ENCODE measurements at regions not wholly inside any gene's neighbourhood (a gene's known extent, or its start where the extent isn't known, plus 50 kb on each side); places are given as distances from the start of the nearest gene placed in this dataset.
A peak's percentile ranks its signal among the peaks of the same experiment; 100 is the strongest.
"Not testable (repeated sequence)": the region's sequence is repeated elsewhere in the genome, so short reads cannot be mapped to it uniquely, and the experiment has no call there.

GRCh38 chr4:64001229-64001898 lies 407.9 kb downstream of the TECRL start:
- peak; percentile 3 for DNase-seq

- DNase-seq = no peak
These were observed 409.0 kb downstream of the TECRL start for GRCh38 chr4:64000241-64000640.

- DNase-seq = no peak
These were observed 423.0 kb downstream of the TECRL start for GRCh38 chr4:63986253-63986652.

GRCh38 chr4:63983224-63983623 lies 426.0 kb downstream of the TECRL start:
- DNase-seq = no peak

GRCh38 chr4:63965875-63966274 lies 443.4 kb downstream of the TECRL start:
- no peak for DNase-seq

GRCh38 chr4:63942706-63943286 lies 466.5 kb downstream of the TECRL start:
- not testable (repeated sequence) for DNase-seq

- DNase-seq = no peak
These were observed 471.3 kb downstream of the TECRL start for GRCh38 chr4:63937961-63938360.

- DNase-seq = no peak
These were observed 487.1 kb downstream of the TECRL start for GRCh38 chr4:63922146-63922545.

- no peak for DNase-seq
These were observed 487.7 kb downstream of the TECRL start for GRCh38 chr4:63921561-63921960.

GRCh38 chr4:63919636-63920365 lies 489.4 kb downstream of the TECRL start:
- no peak for DNase-seq

GRCh38 chr4:63906660-63907183 lies 502.5 kb downstream of the TECRL start:
- no peak for DNase-seq

GRCh38 chr4:63904201-63904600 lies 505.0 kb downstream of the TECRL start:
- DNase-seq = no peak

GRCh38 chr4:63901304-63901703 lies 507.9 kb downstream of the TECRL start:
- no peak for DNase-seq

- DNase-seq = no peak
These were observed 510.3 kb downstream of the TECRL start for GRCh38 chr4:63898961-63899360.

GRCh38 chr4:63894161-63894560 lies 515.1 kb downstream of the TECRL start:
- DNase-seq = no peak

GRCh38 chr4:63869370-63869769 lies 539.9 kb downstream of the TECRL start:
- no peak for DNase-seq

- DNase-seq = no peak
These were observed 557.8 kb downstream of the TECRL start for GRCh38 chr4:63851496-63851895.

- DNase-seq = no peak
These were observed 568.0 kb downstream of the TECRL start for GRCh38 chr4:63841266-63841665.

- no peak for DNase-seq
These were observed 577.6 kb downstream of the TECRL start for GRCh38 chr4:63831590-63832155.

- no peak for DNase-seq
These were observed 591.9 kb downstream of the TECRL start for GRCh38 chr4:63817196-63817865.

GRCh38 chr4:63814171-63814964 lies 594.9 kb downstream of the TECRL start:
- DNase-seq = no peak

- DNase-seq = no peak
These were observed 610.1 kb downstream of the TECRL start for GRCh38 chr4:63799166-63799565.

All from NK-92 treated with Interleukin-12 subunit alpha and Interleukin-12 subunit beta, amount 100 ng/mL, for 24 hours (cell line).